Brain microvascular endothelial cell (primary cell): ENCODE measurements at regions not wholly inside any gene's neighbourhood (a gene's known extent, or its start where the extent isn't known, plus 50 kb on each side); places are given as distances from the start of the nearest gene placed in this dataset.
"Not testable (repeated sequence)": the region's sequence is repeated elsewhere in the genome, so short reads cannot be mapped to it uniquely, and the experiment has no call there.

Experiments
- DNase-seq: peaks from one replicate; pipeline ENCODE4 v3.0.0-alpha.2; 2020
- H3K27ac ChIP-seq: fragments of 250-450 bp; sonication (Bioruptor Pico); 2 replicates; pipeline ENCODE4 v1.5.1; 2020; ENCODE audit warnings: mild to moderate bottlenecking, moderate library complexity
- H3K27me3 ChIP-seq: fragments of 250-450 bp; sonication (Bioruptor Pico); replicated peaks from 2 replicates; pipeline ENCODE4 v1.5.1; 2020; ENCODE audit warnings: mild to moderate bottlenecking
- H3K36me3 ChIP-seq: fragments of 250-450 bp; sonication (Bioruptor Pico); replicated peaks from 2 replicates; pipeline ENCODE4 v1.5.1; 2020; ENCODE audit warnings: mild to moderate bottlenecking
- H3K4me3 ChIP-seq: 2 replicates; pipeline ENCODE4 v1.5.1; 2011; ENCODE audit warnings: low read depth, mild to moderate bottlenecking, control low read depth, low read length, moderate library complexity
- in situ Hi-C: cut with HindIII; loops from 2 replicates; pipeline ENCODE4 v1.10.0; 2017; ENCODE audit warnings: low sequenced_read_pairs, low pct_ligation_motif_present
- TF ChIP-seq, protein P1 (sequence below): IDR thresholded peaks from 2 replicates; pipeline ENCODE4 v1.5.1; 2011; ENCODE audit warnings: low read depth, mild to moderate bottlenecking, moderate library complexity, low read length, control low read depth, inconsistent platforms; ENCODE audit errors: missing control alignments

DNA sequence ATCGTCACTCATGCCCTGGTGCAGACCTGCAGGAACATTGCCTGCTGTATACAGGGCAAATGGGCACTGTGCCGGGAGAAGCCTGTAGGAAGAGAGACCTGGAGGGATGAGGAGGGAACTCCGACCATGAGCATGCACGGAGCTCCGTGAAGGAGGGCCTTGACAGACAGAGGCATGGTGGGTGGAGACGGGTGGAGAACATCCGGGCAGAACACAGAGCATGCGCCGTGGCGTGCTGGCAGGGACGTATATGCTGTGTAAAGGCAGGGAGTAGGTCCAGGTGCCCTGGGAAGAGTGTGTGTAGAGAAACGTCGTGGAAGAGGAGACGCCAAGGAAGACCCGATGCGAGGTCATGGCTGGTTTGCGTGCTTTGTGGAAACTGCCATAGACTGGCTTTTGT, 133.0 kb upstream of the FAN1 start:
- TF ChIP-seq, protein P1, sequence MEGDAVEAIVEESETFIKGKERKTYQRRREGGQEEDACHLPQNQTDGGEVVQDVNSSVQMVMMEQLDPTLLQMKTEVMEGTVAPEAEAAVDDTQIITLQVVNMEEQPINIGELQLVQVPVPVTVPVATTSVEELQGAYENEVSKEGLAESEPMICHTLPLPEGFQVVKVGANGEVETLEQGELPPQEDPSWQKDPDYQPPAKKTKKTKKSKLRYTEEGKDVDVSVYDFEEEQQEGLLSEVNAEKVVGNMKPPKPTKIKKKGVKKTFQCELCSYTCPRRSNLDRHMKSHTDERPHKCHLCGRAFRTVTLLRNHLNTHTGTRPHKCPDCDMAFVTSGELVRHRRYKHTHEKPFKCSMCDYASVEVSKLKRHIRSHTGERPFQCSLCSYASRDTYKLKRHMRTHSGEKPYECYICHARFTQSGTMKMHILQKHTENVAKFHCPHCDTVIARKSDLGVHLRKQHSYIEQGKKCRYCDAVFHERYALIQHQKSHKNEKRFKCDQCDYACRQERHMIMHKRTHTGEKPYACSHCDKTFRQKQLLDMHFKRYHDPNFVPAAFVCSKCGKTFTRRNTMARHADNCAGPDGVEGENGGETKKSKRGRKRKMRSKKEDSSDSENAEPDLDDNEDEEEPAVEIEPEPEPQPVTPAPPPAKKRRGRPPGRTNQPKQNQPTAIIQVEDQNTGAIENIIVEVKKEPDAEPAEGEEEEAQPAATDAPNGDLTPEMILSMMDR: no peak
- no peak for DNase-seq
- Histone ChIP-seq H3K36me3 (no peaks in the 10 kb centered on the region), H3K4me3 (no peak overlapping the region), H3K27me3 (no peaks in the 10 kb centered on the region), H3K27ac (no peak overlapping the region)
- in situ Hi-C loops: no loop called here

GRCh38 chr15:30783019-30783418, 120.7 kb upstream of the FAN1 start:
- TF ChIP-seq, protein P1: no peak
- H3K4me3 ChIP-seq: no peak overlapping the region
- in situ Hi-C loops: no loop called here
- H3K36me3 ChIP-seq: no peaks in the 10 kb centered on the region
- DNase-seq: no peak
- H3K27me3 ChIP-seq: no peaks in the 10 kb centered on the region
- H3K27ac ChIP-seq: no peak overlapping the region

GRCh38 chr15:30788595-30788994, 115.1 kb upstream of the FAN1 start:
- no peaks in the 10 kb centered on the region for H3K36me3 ChIP-seq
- no peak overlapping the region for H3K27ac ChIP-seq
- no peak overlapping the region for H3K4me3 ChIP-seq
- TF ChIP-seq, protein P1: no peak
- no peak for DNase-seq
- H3K27me3 ChIP-seq: no peaks in the 10 kb centered on the region
- in situ Hi-C loops: no loop called here

GRCh38 chr15:30791239-30792175, 112.2 kb upstream of the FAN1 start:
- DNase-seq: no peak
- H3K36me3 ChIP-seq: no peaks in the 10 kb centered on the region
- no peak overlapping the region for H3K27ac ChIP-seq
- H3K27me3 ChIP-seq: no peaks in the 10 kb centered on the region
- in situ Hi-C loops: no loop called here
- no peak overlapping the region for H3K4me3 ChIP-seq
- TF ChIP-seq, protein P1: no peak

GRCh38 chr15:30792843-30793242, 110.9 kb upstream of the FAN1 start:
- DNase-seq, H3K4me3 ChIP-seq, H3K27me3 ChIP-seq, H3K36me3 ChIP-seq, H3K27ac ChIP-seq, in situ Hi-C loops: not testable (repeated sequence)

DNA sequence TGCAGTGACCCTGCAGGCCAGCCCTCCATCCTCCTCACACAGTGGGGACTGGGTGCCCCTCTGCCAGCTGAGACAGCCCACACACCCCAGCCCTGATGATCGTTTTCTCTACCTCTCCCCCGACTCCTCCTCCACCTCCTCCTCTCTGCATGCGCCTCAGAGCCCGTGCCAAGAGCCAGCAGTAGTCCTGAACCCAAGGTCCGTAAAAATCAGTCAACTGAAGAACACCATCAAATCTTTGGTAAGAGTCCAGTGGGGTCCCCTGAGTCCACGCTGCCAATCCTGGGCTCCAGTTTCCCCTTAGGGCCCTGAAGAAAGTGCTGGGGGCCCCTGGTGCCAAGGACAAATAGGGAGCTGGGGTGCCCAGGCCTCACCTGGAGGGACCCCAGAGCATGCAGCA, 109.3 kb upstream of the FAN1 start:
- Histone ChIP-seq H3K36me3 (no peaks in the 10 kb centered on the region), H3K4me3 (no peak overlapping the region), H3K27ac (no peak overlapping the region), H3K27me3 (no peaks in the 10 kb centered on the region)
- DNase-seq: no peak
- in situ Hi-C loops: no loop called here
- TF ChIP-seq, protein P1: no peak
